ENCODE measurements at regions not wholly inside any gene's neighbourhood (a gene's known extent, or its start where the extent isn't known, plus 50 kb on each side); places are given as distances from the start of the nearest gene placed in this dataset.
"Not testable (repeated sequence)": the region's sequence is repeated elsewhere in the genome, so short reads cannot be mapped to it uniquely, and the experiment has no call there.

GRCh38 chr13:110819203-110820014, 95.5 kb downstream of the ANKRD10 start:
- TF ChIP-seq CTCF (IDR thresholded peaks at IDR 0.05) (peak; percentile 95 to 97 (median 96)), EP300 (IDR thresholded peaks at IDR 0.05) (no peak), POLR2AphosphoS5 (IDR thresholded peaks at IDR 0.05) (no peak)
- H3K36me3 ChIP-seq = no peaks in the 10 kb centered on the region
- no peak overlapping the region for H3K4me3 ChIP-seq
- peak; percentile 84 for ATAC-seq
- H3K27me3 ChIP-seq = no peaks in the 10 kb centered on the region
- H3K27ac ChIP-seq = no peak overlapping the region
- H3K4me1 ChIP-seq = peaks cover 0 to 3% (median 3%) of the 10 kb centered on the region in 3 donors
- H3K9me3 ChIP-seq = no peaks in the 10 kb centered on the region
- WGBS, 2 donors (ENCODE audit: low coverage in 1 of 2) = 24 to 33% methylated on average over 2 to 12 of the region's 17 CpGs

DNA sequence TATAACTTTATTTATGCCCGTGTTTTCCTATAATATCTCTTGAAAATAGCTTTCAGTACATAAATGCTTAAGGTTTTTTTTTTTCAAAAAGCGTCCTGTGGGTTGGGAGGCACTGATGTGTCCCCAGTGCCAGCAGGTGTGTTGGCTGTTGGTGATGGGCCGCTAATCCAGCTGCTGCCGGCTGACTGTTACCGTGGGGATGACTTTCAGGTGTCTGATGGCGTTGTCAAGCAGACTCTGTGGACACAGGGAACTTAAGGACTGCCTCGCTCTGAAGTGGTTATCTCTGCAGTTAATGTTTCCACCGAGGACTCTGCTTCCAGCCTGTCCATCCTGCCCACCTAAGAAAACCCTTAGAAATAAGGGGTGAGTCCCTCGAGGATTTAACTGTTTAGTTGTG, 94.5 kb downstream of the ANKRD10 start:
- Histone ChIP-seq H3K4me1 (peaks cover 0 to 3% (median 3%) of the 10 kb centered on the region in 3 donors), H3K9me3 (no peaks in the 10 kb centered on the region), H3K27ac (no peak overlapping the region), H3K27me3 (no peaks in the 10 kb centered on the region), H3K4me3 (no peak overlapping the region), H3K36me3 (no peaks in the 10 kb centered on the region)
- 58 to 63% methylated on average over 3 to 7 of the region's 9 CpGs for WGBS, 2 donors (ENCODE audit: low coverage in 1 of 2)
- TF ChIP-seq EP300 (IDR thresholded peaks at IDR 0.05) (no peak), CTCF (IDR thresholded peaks at IDR 0.05) (no peak), POLR2AphosphoS5 (IDR thresholded peaks at IDR 0.05) (no peak), POLR2A (IDR thresholded peaks at IDR 0.05) (no peak)
- no peak for ATAC-seq

- not testable (repeated sequence) for H3K4me1 ChIP-seq, H3K27ac ChIP-seq, H3K36me3 ChIP-seq, ATAC-seq, H3K4me3 ChIP-seq, H3K27me3 ChIP-seq, H3K9me3 ChIP-seq
- 84 to 95% methylated on average over 4 to 13 of the region's 25 CpGs for WGBS, 2 donors (ENCODE audit: low coverage in 1 of 2)
Observed at GRCh38 chr13:110821837-110822668, 92.8 kb downstream of the ANKRD10 start.

DNA sequence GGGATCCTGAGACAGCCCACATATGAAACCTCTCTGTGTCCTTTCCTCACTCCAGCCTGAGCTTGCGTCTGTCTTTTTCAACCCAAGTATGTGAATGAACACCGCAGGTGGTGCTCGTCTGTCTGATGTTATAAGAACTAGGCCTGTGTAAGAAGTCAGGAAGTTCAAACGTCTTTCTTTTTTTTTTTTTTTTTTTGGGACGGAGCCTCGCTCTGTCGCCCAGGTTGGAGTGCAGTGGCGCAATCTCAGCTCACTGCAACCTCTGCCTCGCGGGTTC, 92.3 kb downstream of the ANKRD10 start:
- H3K36me3 ChIP-seq = no peaks in the 10 kb centered on the region
- H3K4me3 ChIP-seq = no peak overlapping the region
- peaks cover 0 to 3% (median 3%) of the 10 kb centered on the region in 3 donors for H3K4me1 ChIP-seq
- ATAC-seq = no peak
- H3K9me3 ChIP-seq = no peaks in the 10 kb centered on the region
- no peaks in the 10 kb centered on the region for H3K27me3 ChIP-seq
- H3K27ac ChIP-seq = no peak overlapping the region
- WGBS, 2 donors (ENCODE audit: low coverage in 1 of 2) = 83% methylated on average over 8 of the region's 10 CpGs; no CpG with 5 or more reads in 1 of the 2 donors
- TF ChIP-seq EP300 (IDR thresholded peaks at IDR 0.05) = no peak
- TF ChIP-seq POLR2A (IDR thresholded peaks at IDR 0.05) = no peak
- no peak for TF ChIP-seq POLR2AphosphoS5 (IDR thresholded peaks at IDR 0.05)
- TF ChIP-seq CTCF (IDR thresholded peaks at IDR 0.05) = no peak

DNA sequence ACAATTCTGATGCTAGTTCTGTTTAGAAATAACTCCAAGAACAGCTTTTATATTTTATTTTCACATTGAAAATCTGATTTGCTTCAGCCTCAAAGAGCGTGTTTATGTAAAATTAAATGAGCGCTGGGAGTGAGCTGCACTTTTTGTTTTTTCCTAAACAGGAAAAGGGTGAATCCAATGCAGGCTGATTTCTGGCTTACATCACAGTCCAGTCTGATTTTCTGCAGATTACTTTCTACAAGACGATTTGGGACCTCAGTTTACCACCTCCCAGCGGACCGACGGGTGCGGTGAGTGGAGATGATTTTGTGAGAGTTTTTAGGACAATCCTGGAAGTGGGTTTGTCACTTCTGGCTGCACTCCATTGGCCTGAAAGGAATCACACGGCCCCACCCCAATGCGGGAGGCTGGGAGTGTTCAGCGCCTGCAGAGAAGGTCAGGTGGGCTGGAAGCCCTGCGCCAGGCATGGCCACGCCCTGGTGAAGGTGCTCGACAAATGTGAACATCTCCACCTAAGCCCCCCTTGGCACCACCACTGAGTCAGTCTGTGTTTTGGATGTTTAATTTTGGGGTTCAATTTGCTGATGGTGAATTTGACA, 90.1 kb downstream of the ANKRD10 start:
- H3K27ac ChIP-seq = no peak overlapping the region
- TF ChIP-seq CTCF (IDR thresholded peaks at IDR 0.05) (no peak), POLR2AphosphoS5 (IDR thresholded peaks at IDR 0.05) (no peak), POLR2A (IDR thresholded peaks at IDR 0.05) (no peak), EP300 (IDR thresholded peaks at IDR 0.05) (no peak)
- no peaks in the 10 kb centered on the region for H3K4me1 ChIP-seq
- H3K4me3 ChIP-seq = no peak overlapping the region
- 66 to 72% methylated on average over 3 to 7 of the region's 13 CpGs for WGBS, 2 donors (ENCODE audit: low coverage in 1 of 2)
- no peaks in the 10 kb centered on the region for H3K9me3 ChIP-seq
- no peaks in the 10 kb centered on the region for H3K36me3 ChIP-seq
- H3K27me3 ChIP-seq = no peaks in the 10 kb centered on the region
- no peak for ATAC-seq
